T1000 (cell line): ENCODE measurements at regions not wholly inside any gene's neighbourhood (a gene's known extent, or its start where the extent isn't known, plus 50 kb on each side); places are given as distances from the start of the nearest gene placed in this dataset.
"Not testable (repeated sequence)": the region's sequence is repeated elsewhere in the genome, so short reads cannot be mapped to it uniquely, and the experiment has no call there.

Experiments
- DNase-seq: peaks from one replicate; lab custom pipeline; 2025; ENCODE audit warnings: mixed read lengths; lab: John Stamatoyannopoulos, UW

- DNase-seq: no peak
Measured at GRCh38 chr2:67294218-67294617, 102.9 kb upstream of the ETAA1 start.

- no peak for DNase-seq
Measured at GRCh38 chr2:67295406-67295805, 101.7 kb upstream of the ETAA1 start.

- no peak for DNase-seq
Measured at GRCh38 chr2:67295851-67296250, 101.3 kb upstream of the ETAA1 start.

GRCh38 chr2:67304300-67304890, 92.7 kb upstream of the ETAA1 start:
- no peak for DNase-seq

- DNase-seq: no peak
Measured at GRCh38 chr2:67309281-67309680, 87.9 kb upstream of the ETAA1 start.

- peak; percentile 5 for DNase-seq
Measured at GRCh38 chr2:67311536-67311935, 85.6 kb upstream of the ETAA1 start.

GRCh38 chr2:67312871-67313270, 84.3 kb upstream of the ETAA1 start:
- DNase-seq: no peak

- no peak for DNase-seq
Measured at GRCh38 chr2:67313536-67313935, 83.6 kb upstream of the ETAA1 start.

- DNase-seq: no peak
Measured at GRCh38 chr2:67318031-67318430, 79.1 kb upstream of the ETAA1 start.

- no peak for DNase-seq
Measured at GRCh38 chr2:67318563-67318962, 78.6 kb upstream of the ETAA1 start.

- DNase-seq: no peak
Measured at GRCh38 chr2:67318993-67319481, 78.1 kb upstream of the ETAA1 start.

GRCh38 chr2:67320861-67321587, 76.1 kb upstream of the ETAA1 start:
- DNase-seq: no peak

GRCh38 chr2:67321588-67321903, 75.6 kb upstream of the ETAA1 start:
- no peak for DNase-seq

- DNase-seq: no peak
Measured at GRCh38 chr2:67322353-67323001, 74.7 kb upstream of the ETAA1 start.

- DNase-seq: no peak
Measured at GRCh38 chr2:67323209-67323991, 73.7 kb upstream of the ETAA1 start.

GRCh38 chr2:67329513-67329912, 67.6 kb upstream of the ETAA1 start:
- DNase-seq: no peak

GRCh38 chr2:67329951-67330350, 67.2 kb upstream of the ETAA1 start:
- no peak for DNase-seq

GRCh38 chr2:67331419-67332086, 65.6 kb upstream of the ETAA1 start:
- not testable (repeated sequence) for DNase-seq

GRCh38 chr2:67337903-67338302, 59.2 kb upstream of the ETAA1 start:
- no peak for DNase-seq

- DNase-seq: no peak
Measured at GRCh38 chr2:67338601-67339233, 58.4 kb upstream of the ETAA1 start.

- DNase-seq: no peak
Measured at GRCh38 chr2:67339234-67339885, 57.8 kb upstream of the ETAA1 start.
